D721Med (cell line): ENCODE measurements at regions not wholly inside any gene's neighbourhood (a gene's known extent, or its start where the extent isn't known, plus 50 kb on each side); places are given as distances from the start of the nearest gene placed in this dataset.

Source experiments
- DNase-seq: peaks from one replicate; pipeline ENCODE4 v3.0.0; 2011; ENCODE audit warnings: low spot score; ENCODE audit not compliant: insufficient read length
- FAIRE-seq: peaks from 2 replicates; lab custom pipeline; 2011; peaks lifted over from hg19 to GRCh38; lab: Jason Lieb, UNC
- TF ChIP-seq, protein P1 (sequence below): IDR thresholded peaks from 2 replicates; pipeline ENCODE4 v1.5.1; 2012; ENCODE audit warnings: mild to moderate bottlenecking, control low read depth; ENCODE audit not compliant: insufficient read depth; ENCODE audit errors: missing control alignments

DNA sequence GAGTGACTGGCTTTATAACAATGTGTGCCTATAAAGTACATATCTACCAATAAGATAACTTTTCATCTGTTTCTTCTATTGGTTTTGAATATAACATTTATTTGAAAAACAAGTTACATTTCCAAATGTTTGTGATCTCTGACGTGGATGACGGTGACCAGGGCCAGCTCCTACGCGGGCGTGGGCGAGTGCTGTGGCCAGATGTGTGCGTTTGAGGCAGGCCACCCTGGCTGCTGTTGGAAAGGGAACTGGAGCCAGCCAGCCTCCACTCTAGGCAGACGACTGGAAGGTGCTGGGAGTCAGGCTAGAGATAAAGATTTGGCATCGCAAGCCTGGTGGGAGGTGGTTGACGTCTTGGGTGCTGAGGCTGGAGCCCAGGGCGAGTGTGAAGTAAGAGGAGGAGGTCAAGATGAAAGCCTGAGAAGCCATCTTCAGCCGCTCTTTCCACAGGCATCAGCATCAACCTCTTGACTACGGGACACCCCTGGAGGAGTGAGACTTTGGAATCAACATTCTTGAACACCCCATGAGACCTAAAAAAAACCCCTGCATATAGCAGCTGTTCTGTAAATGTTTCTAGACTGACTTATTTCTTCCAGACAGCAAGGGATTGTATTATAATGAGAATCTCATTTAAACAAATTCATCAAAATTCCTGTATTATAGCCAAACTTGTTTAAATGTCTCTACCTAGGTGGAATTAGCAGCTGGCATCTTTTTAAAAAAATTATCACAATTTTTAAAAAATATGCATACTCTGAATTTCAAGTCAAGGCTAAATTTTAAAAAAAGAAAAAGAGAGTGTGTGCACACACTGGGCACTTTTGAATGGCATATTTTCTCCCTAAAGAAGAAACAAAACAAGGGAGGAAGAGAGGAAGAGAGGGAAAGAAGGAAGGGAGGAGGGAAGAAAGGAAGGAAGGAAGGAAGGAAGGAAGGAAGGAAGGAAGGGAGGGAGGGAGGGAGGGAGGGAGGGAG lies 112.5 kb upstream of the SLC44A3 start:
- FAIRE-seq (no peak), DNase-seq (no peak)
- TF ChIP-seq, protein P1, sequence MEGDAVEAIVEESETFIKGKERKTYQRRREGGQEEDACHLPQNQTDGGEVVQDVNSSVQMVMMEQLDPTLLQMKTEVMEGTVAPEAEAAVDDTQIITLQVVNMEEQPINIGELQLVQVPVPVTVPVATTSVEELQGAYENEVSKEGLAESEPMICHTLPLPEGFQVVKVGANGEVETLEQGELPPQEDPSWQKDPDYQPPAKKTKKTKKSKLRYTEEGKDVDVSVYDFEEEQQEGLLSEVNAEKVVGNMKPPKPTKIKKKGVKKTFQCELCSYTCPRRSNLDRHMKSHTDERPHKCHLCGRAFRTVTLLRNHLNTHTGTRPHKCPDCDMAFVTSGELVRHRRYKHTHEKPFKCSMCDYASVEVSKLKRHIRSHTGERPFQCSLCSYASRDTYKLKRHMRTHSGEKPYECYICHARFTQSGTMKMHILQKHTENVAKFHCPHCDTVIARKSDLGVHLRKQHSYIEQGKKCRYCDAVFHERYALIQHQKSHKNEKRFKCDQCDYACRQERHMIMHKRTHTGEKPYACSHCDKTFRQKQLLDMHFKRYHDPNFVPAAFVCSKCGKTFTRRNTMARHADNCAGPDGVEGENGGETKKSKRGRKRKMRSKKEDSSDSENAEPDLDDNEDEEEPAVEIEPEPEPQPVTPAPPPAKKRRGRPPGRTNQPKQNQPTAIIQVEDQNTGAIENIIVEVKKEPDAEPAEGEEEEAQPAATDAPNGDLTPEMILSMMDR: no peak

DNA sequence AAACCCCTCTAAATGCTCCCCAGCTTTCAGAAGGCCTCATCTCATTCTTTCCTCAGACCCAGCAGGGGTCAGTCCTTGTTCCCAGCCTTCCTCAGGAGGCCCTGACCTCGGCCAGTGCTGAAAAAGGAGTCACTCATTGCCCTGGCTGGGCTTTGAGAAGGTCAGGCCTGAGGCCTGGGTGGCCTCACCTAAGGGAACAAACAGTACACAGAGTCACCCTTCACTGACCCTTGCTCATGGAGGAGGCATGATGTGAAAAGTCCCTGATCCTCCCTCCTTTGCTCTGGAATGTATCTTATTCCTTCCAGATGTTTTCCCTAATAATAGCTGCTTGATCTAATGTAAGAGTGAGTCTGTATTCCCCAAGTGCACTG lies 117.7 kb upstream of the SLC44A3 start:
- TF ChIP-seq, protein P1: no peak
- no peak for DNase-seq
- FAIRE-seq: no peak

DNA sequence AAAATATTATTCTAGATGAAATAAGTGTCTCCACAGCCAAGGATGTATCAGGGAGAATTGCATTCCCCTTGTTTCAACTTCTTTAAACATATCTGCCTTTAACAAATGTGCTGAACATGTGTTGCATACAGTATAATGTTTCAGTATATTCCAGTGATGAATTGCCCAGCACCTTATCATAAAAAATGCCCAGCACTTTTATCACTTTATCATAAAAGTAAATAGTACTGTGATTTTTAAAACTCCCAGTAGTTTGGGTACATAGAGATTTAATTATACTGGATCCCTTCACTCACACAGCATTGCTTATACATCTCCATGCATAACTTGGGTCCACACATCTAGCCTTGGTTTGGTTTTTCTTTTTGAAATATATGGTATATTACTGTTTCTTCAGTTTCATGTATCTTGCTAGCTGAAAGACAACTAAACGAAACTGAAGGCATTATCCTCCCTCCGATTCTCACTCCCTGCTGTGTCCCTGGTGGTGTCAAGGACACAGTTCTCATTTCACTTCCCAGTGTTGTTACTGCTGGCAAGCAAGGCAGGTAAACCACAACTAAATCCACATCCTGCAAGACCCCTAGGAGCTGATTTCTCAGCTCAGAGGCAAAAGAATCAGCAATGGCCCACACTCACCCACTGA lies 118.2 kb upstream of the SLC44A3 start:
- no peak for FAIRE-seq
- TF ChIP-seq, protein P1: no peak
- no peak for DNase-seq

DNA sequence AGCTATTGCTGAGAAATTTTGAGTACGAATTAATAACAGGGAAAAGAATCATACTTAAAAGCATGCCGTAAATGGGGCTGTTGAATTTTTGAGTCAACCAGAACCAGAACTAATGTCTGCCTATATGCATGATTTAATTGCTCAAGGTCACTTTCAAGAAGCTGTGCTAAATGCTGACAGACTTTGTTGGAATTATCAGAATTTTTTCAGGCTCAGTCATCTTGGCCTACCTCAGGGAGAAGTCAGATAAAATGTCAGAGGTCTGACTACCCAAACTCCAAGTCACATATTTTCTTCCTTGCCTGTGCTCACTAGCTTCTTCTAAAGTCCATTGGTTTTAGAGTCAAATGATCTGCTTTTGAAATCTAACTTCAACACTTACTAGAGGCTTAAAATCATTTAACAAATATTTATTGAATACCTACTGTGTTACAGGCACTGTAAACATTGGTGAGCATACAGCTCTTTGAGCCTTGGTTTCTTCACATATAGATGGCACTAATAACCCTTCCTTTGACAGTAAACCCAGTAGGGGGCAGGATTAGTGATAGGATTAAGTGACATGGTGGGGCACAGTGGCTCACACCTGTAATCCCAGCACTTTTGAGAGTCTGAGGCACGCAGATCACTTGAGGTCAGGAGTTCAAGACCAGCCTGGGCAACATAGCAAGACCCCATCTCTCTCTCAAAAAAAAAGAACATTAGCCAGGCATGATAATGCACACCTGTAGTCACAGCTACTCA lies 121.2 kb upstream of the SLC44A3 start:
- TF ChIP-seq, protein P1: no peak
- FAIRE-seq (no peak), DNase-seq (no peak)

DNA sequence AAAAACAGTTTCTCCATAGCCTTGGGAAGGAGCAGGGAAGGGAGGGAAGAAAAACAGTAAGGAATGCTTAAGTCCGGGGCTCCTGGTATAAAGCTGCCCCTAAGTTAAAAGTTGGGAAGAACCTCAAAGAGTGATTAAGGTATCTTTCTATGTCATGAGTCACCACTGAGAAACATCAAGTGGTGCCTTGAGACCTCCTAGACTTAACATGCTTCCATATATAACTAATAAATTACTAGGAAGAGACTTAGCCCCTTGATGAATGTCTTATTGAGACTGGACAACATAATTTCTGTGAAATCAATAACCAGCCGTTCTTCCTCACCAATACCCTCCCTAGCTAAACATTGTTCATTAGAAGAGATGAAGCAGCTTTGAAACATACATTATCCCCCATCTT lies 121.8 kb upstream of the SLC44A3 start:
- no peak for FAIRE-seq
- TF ChIP-seq, protein P1: no peak
- DNase-seq: no peak

DNA sequence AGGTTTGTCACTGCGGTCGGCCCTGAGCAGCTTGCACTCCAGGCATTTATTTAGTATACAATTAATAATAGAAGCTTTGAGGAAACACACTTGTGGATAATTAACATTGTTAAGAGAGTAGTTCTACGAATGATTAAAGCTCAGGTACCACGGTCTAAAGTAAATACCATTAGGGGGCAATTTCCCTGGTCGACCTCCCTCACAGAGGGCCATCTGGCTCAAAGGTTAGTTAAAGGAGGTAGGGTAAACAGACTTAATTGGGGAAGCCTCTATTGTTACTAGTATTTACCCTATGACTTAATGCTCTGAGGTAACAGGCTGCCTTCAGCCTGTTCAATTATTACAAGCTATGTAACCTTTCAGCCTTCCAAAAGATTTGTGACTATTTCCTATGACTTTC lies 122.3 kb upstream of the SLC44A3 start:
- no peak for FAIRE-seq
- TF ChIP-seq, protein P1: no peak
- no peak for DNase-seq
